DND-41 (cell line): ENCODE measurements at regions not wholly inside any gene's neighbourhood (a gene's known extent, or its start where the extent isn't known, plus 50 kb on each side); places are given as distances from the start of the nearest gene placed in this dataset.

Experiments
- ATAC-seq: fragments of 200-7000 bp; cut with Tn5 transposase; 3 replicates; pipeline ENCODE4 v1.9.1; 2021; ENCODE audit warnings: low read depth; ENCODE audit not compliant: insufficient read depth
- DNase-seq: peaks from one replicate; pipeline ENCODE4 v3.0.0-alpha.2; 2020
- H2AFZ ChIP-seq: 2 replicates; pipeline ENCODE4 v1.6.0; 2012; ENCODE audit warnings: low read depth, low read length
- H3K27ac ChIP-seq: 2 replicates; pipeline ENCODE4 v1.5.1; 2012; ENCODE audit warnings: low read length, inconsistent platforms
- H3K27me3 ChIP-seq: fragments of 200-600 bp; sonication (generic); 2 replicates; pipeline ENCODE4 v1.6.0; 2012; ENCODE audit warnings: low read length, mild to moderate bottlenecking, inconsistent platforms; ENCODE audit not compliant: insufficient read depth, poor library complexity
- H3K36me3 ChIP-seq: 2 replicates; pipeline ENCODE4 v1.5.1; 2012; ENCODE audit warnings: low read length, inconsistent platforms; ENCODE audit not compliant: insufficient read depth
- H3K4me1 ChIP-seq: 2 replicates; pipeline ENCODE4 v1.5.1; 2012; ENCODE audit warnings: mild to moderate bottlenecking, low read length; ENCODE audit not compliant: insufficient read depth
- H3K4me2 ChIP-seq: 2 replicates; pipeline ENCODE4 v1.6.0; 2012; ENCODE audit warnings: mild to moderate bottlenecking, moderate library complexity, low read length, inconsistent platforms; ENCODE audit not compliant: insufficient read depth
- H3K4me3 ChIP-seq, 2 experiments: fragments of 200-600 bp in 1 of 2; shearing (Covaris generic) in 1 of 2; 2 replicates each; pipeline ENCODE4 v1.5.1; 2012 to 2016; ENCODE audit warnings: inconsistent platforms in 2 of 2, low read length in 2 of 2, mild to moderate bottlenecking in 2 of 2, low read depth in 1 of 2, moderate library complexity in 1 of 2
- H3K79me2 ChIP-seq: 2 replicates; pipeline ENCODE4 v1.6.0; 2012; ENCODE audit warnings: low read length, inconsistent platforms; ENCODE audit not compliant: insufficient read depth
- H3K9ac ChIP-seq: 2 replicates; pipeline ENCODE4 v1.6.0; 2012; ENCODE audit warnings: low read depth, mild to moderate bottlenecking, inconsistent platforms, low read length, moderate library complexity
- H3K9me3 ChIP-seq: 2 replicates; pipeline ENCODE4 v1.5.1; 2012; ENCODE audit warnings: low read length, moderate library complexity, mild to moderate bottlenecking, inconsistent platforms; ENCODE audit not compliant: insufficient read depth, severe bottlenecking
- H4K20me1 ChIP-seq: 2 replicates; pipeline ENCODE4 v1.6.0; 2012; ENCODE audit warnings: low read length; ENCODE audit not compliant: insufficient read depth
- EZH2 ChIP-seq: IDR thresholded peaks from 3 replicates; pipeline ENCODE4 v1.6.1; 2012; ENCODE audit warnings: borderline replicate concordance, low read depth, mild to moderate bottlenecking, moderate library complexity, low read length, inconsistent platforms; ENCODE audit not compliant: severe bottlenecking
- TF ChIP-seq, protein P1 (sequence below): IDR thresholded peaks from 2 replicates; pipeline ENCODE4 v1.5.1; 2012; ENCODE audit warnings: borderline replicate concordance, low read length, moderate library complexity, mild to moderate bottlenecking; ENCODE audit not compliant: poor library complexity, severe bottlenecking; ENCODE audit errors: extremely low read depth

DNA sequence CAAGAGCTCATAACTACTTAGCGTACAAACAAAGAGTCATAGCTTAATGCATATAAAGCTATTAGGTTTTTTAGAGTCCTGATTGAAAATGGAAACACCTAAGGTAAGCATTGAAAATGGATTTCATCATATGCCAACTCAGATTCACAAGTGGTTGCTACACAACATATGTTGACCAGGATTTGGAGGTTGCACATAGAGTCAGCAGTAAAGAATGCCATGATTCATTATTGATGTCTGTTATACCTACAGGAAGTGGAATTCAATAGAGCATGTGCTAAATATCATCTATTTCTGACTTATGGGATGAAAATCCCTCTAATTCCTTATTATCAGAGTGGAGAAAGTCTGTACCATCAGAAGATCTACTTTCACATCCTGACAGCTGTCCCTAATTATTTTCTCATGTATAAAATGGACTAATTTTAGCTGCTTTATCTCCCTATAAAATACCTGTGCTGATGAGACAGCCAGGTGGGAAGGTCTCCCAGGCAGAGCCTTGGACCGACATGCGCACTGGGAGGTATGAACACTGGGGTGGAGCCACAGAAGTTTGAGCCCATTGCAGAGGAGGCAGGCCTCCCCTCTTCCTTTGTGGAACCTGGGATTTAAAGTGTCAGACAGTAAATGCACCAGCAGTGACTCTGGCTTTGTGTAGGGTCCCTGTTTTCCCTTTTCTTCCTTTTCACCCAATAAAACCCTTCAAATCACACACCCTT is 204.2 kb downstream of the AASDHPPT start:
- H3K9me3 ChIP-seq: peaks cover 2% of the 10 kb centered on the region
- DNase-seq (no peak), ATAC-seq (no peak)
- no peaks in the 10 kb centered on the region for H3K36me3 ChIP-seq
- no peaks in the 10 kb centered on the region for H3K27me3 ChIP-seq
- H3K27ac ChIP-seq: no peak overlapping the region
- no peak overlapping the region for H3K4me3 ChIP-seq
- no peaks in the 10 kb centered on the region for H4K20me1 ChIP-seq
- H3K79me2 ChIP-seq: no peaks in the 10 kb centered on the region
- H3K9ac ChIP-seq: no peak overlapping the region
- TF ChIP-seq, protein P1, sequence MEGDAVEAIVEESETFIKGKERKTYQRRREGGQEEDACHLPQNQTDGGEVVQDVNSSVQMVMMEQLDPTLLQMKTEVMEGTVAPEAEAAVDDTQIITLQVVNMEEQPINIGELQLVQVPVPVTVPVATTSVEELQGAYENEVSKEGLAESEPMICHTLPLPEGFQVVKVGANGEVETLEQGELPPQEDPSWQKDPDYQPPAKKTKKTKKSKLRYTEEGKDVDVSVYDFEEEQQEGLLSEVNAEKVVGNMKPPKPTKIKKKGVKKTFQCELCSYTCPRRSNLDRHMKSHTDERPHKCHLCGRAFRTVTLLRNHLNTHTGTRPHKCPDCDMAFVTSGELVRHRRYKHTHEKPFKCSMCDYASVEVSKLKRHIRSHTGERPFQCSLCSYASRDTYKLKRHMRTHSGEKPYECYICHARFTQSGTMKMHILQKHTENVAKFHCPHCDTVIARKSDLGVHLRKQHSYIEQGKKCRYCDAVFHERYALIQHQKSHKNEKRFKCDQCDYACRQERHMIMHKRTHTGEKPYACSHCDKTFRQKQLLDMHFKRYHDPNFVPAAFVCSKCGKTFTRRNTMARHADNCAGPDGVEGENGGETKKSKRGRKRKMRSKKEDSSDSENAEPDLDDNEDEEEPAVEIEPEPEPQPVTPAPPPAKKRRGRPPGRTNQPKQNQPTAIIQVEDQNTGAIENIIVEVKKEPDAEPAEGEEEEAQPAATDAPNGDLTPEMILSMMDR: no peak
- TF ChIP-seq EZH2: no peak
- H3K4me2 ChIP-seq: no peak overlapping the region
- peaks cover 13% of the 10 kb centered on the region for H3K4me1 ChIP-seq
- H2AFZ ChIP-seq: no peak overlapping the region

DNA sequence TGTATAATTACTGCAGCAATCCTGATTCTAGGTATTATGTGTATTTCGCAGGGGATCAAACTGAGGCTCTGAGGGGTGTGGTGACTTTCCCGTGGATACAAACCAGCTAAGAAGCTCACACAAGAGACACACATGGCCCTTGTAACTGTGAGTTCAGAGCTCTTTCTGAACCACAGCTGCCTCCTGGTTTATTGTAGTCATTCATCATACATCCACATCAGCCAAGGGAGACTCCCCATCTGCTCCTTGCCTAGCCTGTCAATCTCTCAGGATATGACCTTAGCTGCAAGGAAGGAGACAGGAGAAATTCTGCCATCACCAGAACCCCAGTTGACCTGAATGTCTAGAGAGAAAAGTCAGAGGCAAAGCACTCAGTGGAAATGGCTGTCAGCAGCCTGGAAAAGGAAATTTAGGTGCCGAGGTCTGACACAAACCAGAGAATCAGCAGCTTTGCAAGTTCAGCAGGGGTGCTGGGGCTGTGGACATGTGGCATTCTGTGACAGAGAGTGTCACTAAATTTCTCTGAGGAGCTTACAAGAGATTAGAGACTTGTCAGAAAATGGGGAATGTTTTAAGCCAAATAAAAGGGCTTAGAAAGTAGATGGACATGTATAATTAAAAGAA is 209.5 kb downstream of the AASDHPPT start:
- DNase-seq (no peak), ATAC-seq (no peak)
- H2AFZ ChIP-seq: 0 out of 2 replicates have a peak overlapping the region, but pooled peaks have one; percentile 3

DNA sequence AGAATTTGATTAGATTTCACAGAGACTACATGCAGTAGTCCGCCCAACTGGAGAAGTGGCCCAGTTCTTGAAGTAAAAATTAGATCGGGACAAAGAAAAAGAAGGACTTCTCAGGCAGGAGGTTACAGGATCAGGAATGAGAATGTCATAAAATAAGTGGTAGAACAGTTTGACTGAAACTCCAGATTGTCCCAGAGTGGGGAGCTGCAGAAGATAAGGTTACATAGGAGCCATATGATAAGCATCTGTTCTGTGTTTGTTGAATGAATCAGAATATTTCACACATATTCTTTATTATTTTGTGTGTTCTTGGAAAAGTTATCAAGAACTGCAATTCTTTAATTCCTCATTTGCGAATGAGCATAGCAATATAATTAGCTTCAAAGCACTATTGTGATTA is 210.6 kb downstream of the AASDHPPT start:
- DNase-seq: no peak
- Histone ChIP-seq H3K36me3 (no peaks in the 10 kb centered on the region), H2AFZ (no peak overlapping the region), H3K9ac (no peak overlapping the region), H3K4me1 (no peaks in the 10 kb centered on the region), H3K27ac (no peak overlapping the region), H3K9me3 (peaks cover 2% of the 10 kb centered on the region), H3K4me3 (no peak overlapping the region), H3K4me2 (no peak overlapping the region), H4K20me1 (no peaks in the 10 kb centered on the region), H3K79me2 (no peaks in the 10 kb centered on the region), H3K27me3 (no peaks in the 10 kb centered on the region)
- TF ChIP-seq, protein P1: no peak
- TF ChIP-seq EZH2: no peak
- no peak for ATAC-seq

More for the DNA sequence above, 209.5 kb downstream of the AASDHPPT start:
- H4K20me1 ChIP-seq: no peaks in the 10 kb centered on the region
- H3K9ac ChIP-seq: no peak overlapping the region
- no peaks in the 10 kb centered on the region for H3K36me3 ChIP-seq
- no peaks in the 10 kb centered on the region for H3K4me1 ChIP-seq
- TF ChIP-seq, protein P1: no peak
- TF ChIP-seq EZH2: no peak
- no peaks in the 10 kb centered on the region for H3K79me2 ChIP-seq
- H3K4me2 ChIP-seq: no peak overlapping the region
- H3K27me3 ChIP-seq: no peaks in the 10 kb centered on the region
- no peak overlapping the region for H3K27ac ChIP-seq
- H3K9me3 ChIP-seq: peaks cover 2% of the 10 kb centered on the region
- H3K4me3 ChIP-seq: no peak overlapping the region
